ENCODE measurements at regions not wholly inside any gene's neighbourhood (a gene's known extent, or its start where the extent isn't known, plus 50 kb on each side); places are given as distances from the start of the nearest gene placed in this dataset.

- DNase-seq (ENCODE audit: extremely low read depth in 1 of 2, low read depth in 1 of 2), result no peak
Measured at GRCh38 chr4:23741681-23742191, 148.1 kb downstream of the PPARGC1A start.

GRCh38 chr4:23737571-23737970 is 152.3 kb downstream of the PPARGC1A start:
- no peak for DNase-seq (ENCODE audit: extremely low read depth in 1 of 2, low read depth in 1 of 2)

GRCh38 chr4:23736466-23736865 is 153.4 kb downstream of the PPARGC1A start:
- no peak for DNase-seq (ENCODE audit: extremely low read depth in 1 of 2, low read depth in 1 of 2)

GRCh38 chr4:23734000-23734399 is 155.8 kb downstream of the PPARGC1A start:
- DNase-seq (ENCODE audit: extremely low read depth in 1 of 2, low read depth in 1 of 2), result no peak

- DNase-seq (ENCODE audit: extremely low read depth in 1 of 2, low read depth in 1 of 2), result no peak
Measured at GRCh38 chr4:23733476-23733875, 156.4 kb downstream of the PPARGC1A start.

GRCh38 chr4:23730998-23731397 is 158.8 kb downstream of the PPARGC1A start:
- no peak for DNase-seq (ENCODE audit: extremely low read depth in 1 of 2, low read depth in 1 of 2)

GRCh38 chr4:23728971-23729370 is 160.9 kb downstream of the PPARGC1A start:
- DNase-seq (ENCODE audit: extremely low read depth in 1 of 2, low read depth in 1 of 2), result no peak

GRCh38 chr4:23728393-23728792 is 161.5 kb downstream of the PPARGC1A start:
- DNase-seq (ENCODE audit: extremely low read depth in 1 of 2, low read depth in 1 of 2), result no peak

- DNase-seq (ENCODE audit: extremely low read depth in 1 of 2, low read depth in 1 of 2), result no peak
Measured at GRCh38 chr4:23720556-23720955, 169.3 kb downstream of the PPARGC1A start.

- DNase-seq (ENCODE audit: extremely low read depth in 1 of 2, low read depth in 1 of 2), result no peak
Measured at GRCh38 chr4:23718435-23718834, 171.4 kb downstream of the PPARGC1A start.

GRCh38 chr4:23717528-23718248 is 172.2 kb downstream of the PPARGC1A start:
- no peak for DNase-seq (ENCODE audit: extremely low read depth in 1 of 2, low read depth in 1 of 2)

GRCh38 chr4:23710298-23710697 is 179.5 kb downstream of the PPARGC1A start:
- DNase-seq (ENCODE audit: extremely low read depth in 1 of 2, low read depth in 1 of 2), result no peak

- no peak for DNase-seq (ENCODE audit: extremely low read depth in 1 of 2, low read depth in 1 of 2)
Measured at GRCh38 chr4:23707652-23708026, 182.2 kb downstream of the PPARGC1A start.

- no peak for DNase-seq (ENCODE audit: extremely low read depth in 1 of 2, low read depth in 1 of 2)
Measured at GRCh38 chr4:23706972-23707651, 182.7 kb downstream of the PPARGC1A start.

GRCh38 chr4:23700197-23700596 is 189.7 kb downstream of the PPARGC1A start:
- DNase-seq (ENCODE audit: extremely low read depth in 1 of 2, low read depth in 1 of 2), result no peak

GRCh38 chr4:23697722-23698121 is 192.1 kb downstream of the PPARGC1A start:
- no peak for DNase-seq (ENCODE audit: extremely low read depth in 1 of 2, low read depth in 1 of 2)

GRCh38 chr4:23697001-23697528 is 192.8 kb downstream of the PPARGC1A start:
- no peak for DNase-seq (ENCODE audit: extremely low read depth in 1 of 2, low read depth in 1 of 2)

GRCh38 chr4:23686169-23686897 is 203.5 kb downstream of the PPARGC1A start:
- DNase-seq (ENCODE audit: extremely low read depth in 1 of 2, low read depth in 1 of 2), result no peak

GRCh38 chr4:23685471-23685870 is 204.4 kb downstream of the PPARGC1A start:
- DNase-seq (ENCODE audit: extremely low read depth in 1 of 2, low read depth in 1 of 2), result no peak

- no peak for DNase-seq (ENCODE audit: extremely low read depth in 1 of 2, low read depth in 1 of 2)
Measured at GRCh38 chr4:23680671-23681518, 209.0 kb downstream of the PPARGC1A start.

Data from stimulated activated CD8-positive, alpha-beta memory T cell treated with anti-CD3 and anti-CD28 coated beads, Interleukin-7, amount 100 ng/mL, for 48 hours (primary cell).